ENCODE measurements at regions not wholly inside any gene's neighbourhood (a gene's known extent, or its start where the extent isn't known, plus 50 kb on each side); places are given as distances from the start of the nearest gene placed in this dataset.

GRCh38 chr15:72994534-72995177 is 57.6 kb upstream of the NEO1 start:
- no peaks in the 10 kb centered on the region for H3K9me3 ChIP-seq
- peak overlapping the region in 1 of 2 donors; percentile 27 for H3K27ac ChIP-seq
- H3K27me3 ChIP-seq = no peaks in the 10 kb centered on the region
- TF ChIP-seq CTCF (IDR thresholded peaks at IDR 0.05) (no peak), POLR2A (IDR thresholded peaks at IDR 0.05) (no peak), POLR2AphosphoS5 (IDR thresholded peaks at IDR 0.05) (no peak)
- peaks cover 0 to 6% of the 10 kb centered on the region in 2 donors for H3K4me1 ChIP-seq
- DNase-seq (ENCODE audit: low spot score in 2 of 2) = no peak
- no peak overlapping the region for H3K4me3 ChIP-seq
- intact Hi-C loops (cut with DNase I; ENCODE audit: low total_unique reads) = no loop called here
- no peaks in the 10 kb centered on the region for H3K36me3 ChIP-seq

GRCh38 chr15:72992841-72993252 is 59.4 kb upstream of the NEO1 start:
- DNase-seq (ENCODE audit: low spot score in 2 of 2) = no peak
- intact Hi-C loops (cut with DNase I; ENCODE audit: low total_unique reads) = no loop called here
- no peaks in the 10 kb centered on the region for H3K27me3 ChIP-seq
- peak overlapping the region in 1 of 2 donors; percentile 24 for H3K27ac ChIP-seq
- no peaks in the 10 kb centered on the region for H3K36me3 ChIP-seq
- TF ChIP-seq CTCF (IDR thresholded peaks at IDR 0.05) = no peak
- TF ChIP-seq POLR2AphosphoS5 (IDR thresholded peaks at IDR 0.05) = no peak
- TF ChIP-seq POLR2A (IDR thresholded peaks at IDR 0.05) = no peak
- H3K4me1 ChIP-seq = peaks cover 0 to 6% of the 10 kb centered on the region in 2 donors
- H3K9me3 ChIP-seq = no peaks in the 10 kb centered on the region
- no peak overlapping the region for H3K4me3 ChIP-seq

- Histone ChIP-seq H3K4me3 (no peak overlapping the region), H3K4me1 (peaks cover 0 to 6% of the 10 kb centered on the region in 2 donors), H3K27me3 (no peaks in the 10 kb centered on the region), H3K36me3 (no peaks in the 10 kb centered on the region), H3K9me3 (no peaks in the 10 kb centered on the region), H3K27ac (no peak overlapping the region)
- DNase-seq (ENCODE audit: low spot score in 2 of 2) = no peak
- intact Hi-C loops (cut with DNase I; ENCODE audit: low total_unique reads) = no loop called here
- TF ChIP-seq POLR2AphosphoS5 (IDR thresholded peaks at IDR 0.05) (no peak), POLR2A (IDR thresholded peaks at IDR 0.05) (no peak), CTCF (IDR thresholded peaks at IDR 0.05) (no peak)
Measured at GRCh38 chr15:72991026-72991425, 61.2 kb upstream of the NEO1 start.

- intact Hi-C loops (cut with DNase I; ENCODE audit: low total_unique reads) = no loop called here
- H3K4me3 ChIP-seq = no peak overlapping the region
- no peak overlapping the region for H3K27ac ChIP-seq
- no peaks in the 10 kb centered on the region for H3K36me3 ChIP-seq
- H3K27me3 ChIP-seq = no peaks in the 10 kb centered on the region
- DNase-seq (ENCODE audit: low spot score in 2 of 2) = no peak
- H3K4me1 ChIP-seq = no peaks in the 10 kb centered on the region
- TF ChIP-seq POLR2A (IDR thresholded peaks at IDR 0.05) = no peak
- no peak for TF ChIP-seq POLR2AphosphoS5 (IDR thresholded peaks at IDR 0.05)
- no peak for TF ChIP-seq CTCF (IDR thresholded peaks at IDR 0.05)
- no peaks in the 10 kb centered on the region for H3K9me3 ChIP-seq
Measured at GRCh38 chr15:72983801-72984545, 68.3 kb upstream of the NEO1 start.

- no peak overlapping the region for H3K4me3 ChIP-seq
- no peaks in the 10 kb centered on the region for H3K36me3 ChIP-seq
- peak overlapping the region; percentile 15 to 51 for H3K27ac ChIP-seq
- no peaks in the 10 kb centered on the region for H3K9me3 ChIP-seq
- intact Hi-C loops (cut with DNase I; ENCODE audit: low total_unique reads) = no loop called here
- H3K4me1 ChIP-seq = no peaks in the 10 kb centered on the region
- DNase-seq (ENCODE audit: low spot score in 2 of 2) = peak in 1 of 2 donors; percentile 31
- TF ChIP-seq CTCF (IDR thresholded peaks at IDR 0.05) (no peak), POLR2AphosphoS5 (IDR thresholded peaks at IDR 0.05) (no peak), POLR2A (IDR thresholded peaks at IDR 0.05) (no peak)
- no peaks in the 10 kb centered on the region for H3K27me3 ChIP-seq
Measured at GRCh38 chr15:72982714-72983113, 69.5 kb upstream of the NEO1 start.

Measured in breast epithelium (tissue), 4 donors.